MM.1S (cell line): ENCODE measurements at regions not wholly inside any gene's neighbourhood (a gene's known extent, or its start where the extent isn't known, plus 50 kb on each side); places are given as distances from the start of the nearest gene placed in this dataset.

Experiments
- DNase-seq: peaks from one replicate; pipeline ENCODE4 v3.0.0-alpha.2; 2015
- H2AFZ ChIP-seq: fragments of 300-600 bp; sonication (generic); 2 replicates; pipeline ENCODE4 v1.6.0; 2016; ENCODE audit warnings: antibody characterized with exemption, low read length
- H3F3A ChIP-seq: fragments of 300-600 bp; sonication (generic); 2 replicates; pipeline ENCODE4 v1.6.1; 2016; ENCODE audit warnings: mild to moderate bottlenecking, antibody characterized with exemption, low read length, moderate library complexity, mixed read lengths; ENCODE audit not compliant: insufficient read depth
- H3K27ac ChIP-seq: fragments of 300-600 bp; sonication (generic); 2 replicates; pipeline ENCODE4 v1.5.1; 2016; ENCODE audit warnings: mild to moderate bottlenecking, low read length
- H3K27me3 ChIP-seq: fragments of 300-600 bp; sonication (generic); replicated peaks from 2 replicates; pipeline ENCODE4 v1.6.0; 2016; ENCODE audit warnings: low read length; ENCODE audit not compliant: insufficient read depth
- H3K36me3 ChIP-seq: fragments of 300-600 bp; sonication (generic); replicated peaks from 2 replicates; pipeline ENCODE4 v1.6.1; 2016; ENCODE audit warnings: mild to moderate bottlenecking, low read length, mixed read lengths; ENCODE audit not compliant: insufficient read depth
- H3K4me1 ChIP-seq: fragments of 300-600 bp; sonication (generic); 2 replicates; pipeline ENCODE4 v1.6.1; 2016; ENCODE audit warnings: low read length, mixed read lengths
- H3K4me2 ChIP-seq: fragments of 300-600 bp; sonication (generic); 2 replicates; pipeline ENCODE4 v1.6.0; 2016; ENCODE audit warnings: low read depth, low read length
- H3K4me3 ChIP-seq: fragments of 300-600 bp; sonication (generic); 2 replicates; pipeline ENCODE4 v1.5.1; 2016; ENCODE audit warnings: low read length, mixed read lengths
- H3K79me2 ChIP-seq: fragments of 300-600 bp; sonication (generic); 2 replicates; pipeline ENCODE4 v1.6.1; 2016; ENCODE audit warnings: mixed run types, low read length, mixed read lengths
- H3K9ac ChIP-seq: fragments of 300-600 bp; sonication (generic); 2 replicates; pipeline ENCODE4 v1.6.1; 2016; ENCODE audit warnings: low read length, mixed read lengths
- H3K9me2 ChIP-seq: fragments of 300-600 bp; sonication (generic); replicated peaks from 2 replicates; pipeline ENCODE4 v1.6.1; 2016; ENCODE audit warnings: mild to moderate bottlenecking, low read length, mixed read lengths; ENCODE audit not compliant: insufficient read depth
- H3K9me3 ChIP-seq: fragments of 300-600 bp; sonication (generic); replicated peaks from 2 replicates; pipeline ENCODE4 v1.6.1; 2016; ENCODE audit warnings: mild to moderate bottlenecking, low read length, mixed read lengths; ENCODE audit not compliant: insufficient read depth
- H4K20me1 ChIP-seq: fragments of 300-600 bp; sonication (generic); 2 replicates; pipeline ENCODE4 v1.6.1; 2016; ENCODE audit warnings: mild to moderate bottlenecking, low read length, moderate library complexity, mixed read lengths; ENCODE audit not compliant: insufficient read depth
- CTCF ChIP-seq: fragments of 300-600 bp; sonication (generic); IDR thresholded peaks from 2 replicates; pipeline ENCODE4 v1.5.1; 2016; ENCODE audit warnings: antibody characterized with exemption, low read length, mixed read lengths
- EZH2 ChIP-seq: fragments of 300-600 bp; sonication (generic); optimal IDR thresholded peaks from 2 replicates; pipeline ENCODE3; 2017; ENCODE audit warnings: low read depth, mild to moderate bottlenecking, antibody characterized with exemption, low read length, mixed read lengths
- EZH2phosphoT487 ChIP-seq: fragments of 300-600 bp; sonication (generic); IDR thresholded peaks from 2 replicates; pipeline ENCODE4 v1.6.1; 2018; ENCODE audit warnings: antibody characterized with exemption, low read length

- Histone ChIP-seq H3K36me3 (no peaks in the 10 kb centered on the region), H2AFZ (no peak overlapping the region), H3K79me2 (no peaks in the 10 kb centered on the region), H3K9me3 (no peaks in the 10 kb centered on the region), H3F3A (no peaks in the 10 kb centered on the region), H3K27ac (no peak overlapping the region), H3K27me3 (peaks cover 78% of the 10 kb centered on the region), H4K20me1 (no peaks in the 10 kb centered on the region), H3K4me2 (no peak overlapping the region), H3K9ac (no peak overlapping the region), H3K4me1 (no peaks in the 10 kb centered on the region), H3K9me2 (no peaks in the 10 kb centered on the region), H3K4me3 (no peak overlapping the region)
- no peak for DNase-seq
- TF ChIP-seq CTCF, result no peak
- TF ChIP-seq EZH2phosphoT487, result no peak
- no peak for TF ChIP-seq EZH2
Observed at GRCh38 chr9:135034106-135034505, 53.4 kb upstream of the OLFM1 start.

- no peaks in the 10 kb centered on the region for H3K79me2 ChIP-seq
- H2AFZ ChIP-seq, result no peak overlapping the region
- no peak overlapping the region for H3K4me2 ChIP-seq
- no peak for TF ChIP-seq EZH2
- TF ChIP-seq EZH2phosphoT487, result no peak
- TF ChIP-seq CTCF, result no peak
- no peak overlapping the region for H3K27ac ChIP-seq
- no peaks in the 10 kb centered on the region for H4K20me1 ChIP-seq
- no peak overlapping the region for H3K4me3 ChIP-seq
- H3K4me1 ChIP-seq, result no peaks in the 10 kb centered on the region
- H3K9me3 ChIP-seq, result no peaks in the 10 kb centered on the region
- H3K9me2 ChIP-seq, result no peaks in the 10 kb centered on the region
- no peaks in the 10 kb centered on the region for H3F3A ChIP-seq
- DNase-seq, result no peak
- no peaks in the 10 kb centered on the region for H3K36me3 ChIP-seq
- no peak overlapping the region for H3K9ac ChIP-seq
- H3K27me3 ChIP-seq, result peaks cover 81% of the 10 kb centered on the region
Observed at GRCh38 chr9:135035781-135036760, 51.4 kb upstream of the OLFM1 start.

DNA sequence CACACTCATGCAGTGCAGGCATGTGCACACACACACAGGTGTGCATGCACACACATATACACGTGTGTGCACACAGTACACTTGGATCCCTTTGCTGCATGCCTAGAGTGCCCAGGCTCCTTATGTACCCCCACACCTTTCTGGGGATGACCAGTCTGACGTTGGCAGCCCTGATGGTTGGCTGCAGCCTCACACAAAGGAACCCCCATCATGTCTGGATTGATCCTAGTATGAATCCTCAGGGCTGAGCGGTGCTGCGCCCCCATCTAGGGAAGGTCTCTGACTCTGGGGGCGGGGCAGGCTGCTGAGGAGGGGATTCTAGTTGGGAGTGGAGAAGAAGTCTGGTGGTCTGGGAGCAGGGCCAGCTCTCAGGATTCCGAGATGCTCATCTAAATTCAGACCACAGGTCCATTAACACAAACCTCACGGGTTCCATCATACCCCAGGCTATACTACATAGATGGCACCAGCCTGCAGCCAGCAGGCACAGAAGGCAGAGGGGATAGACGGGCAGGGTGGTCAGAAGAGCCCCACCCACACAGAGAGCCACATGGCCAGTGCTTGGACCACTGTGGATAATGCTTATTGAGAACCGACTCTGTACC lies 50.5 kb upstream of the OLFM1 start:
- no peak for DNase-seq
- H3F3A ChIP-seq, result no peaks in the 10 kb centered on the region
- H3K9me2 ChIP-seq, result no peaks in the 10 kb centered on the region
- H3K27me3 ChIP-seq, result peaks cover 90% of the 10 kb centered on the region
- no peaks in the 10 kb centered on the region for H3K36me3 ChIP-seq
- H3K9me3 ChIP-seq, result no peaks in the 10 kb centered on the region
- TF ChIP-seq EZH2 (no peak), EZH2phosphoT487 (no peak), CTCF (no peak)
- no peak overlapping the region for H2AFZ ChIP-seq
- no peaks in the 10 kb centered on the region for H4K20me1 ChIP-seq
- no peak overlapping the region for H3K9ac ChIP-seq
- no peak overlapping the region for H3K4me3 ChIP-seq
- H3K4me1 ChIP-seq, result no peaks in the 10 kb centered on the region
- H3K79me2 ChIP-seq, result no peaks in the 10 kb centered on the region
- no peak overlapping the region for H3K27ac ChIP-seq
- H3K4me2 ChIP-seq, result no peak overlapping the region
